ENCODE measurements at regions not wholly inside any gene's neighbourhood (a gene's known extent, or its start where the extent isn't known, plus 50 kb on each side); places are given as distances from the start of the nearest gene placed in this dataset.
"Not testable (repeated sequence)": the region's sequence is repeated elsewhere in the genome, so short reads cannot be mapped to it uniquely, and the experiment has no call there.

- no peak for ATAC-seq (replicated peaks)
- Mint-ChIP-seq H3K36me3 (ENCODE audit: low read depth) (peaks cover 2% of the 10 kb centered on the region), H3K9me3 (peaks cover 11% of the 10 kb centered on the region), H3K4me1 (peaks cover 22% of the 10 kb centered on the region), H3K27me3 (no peaks in the 10 kb centered on the region), H3K4me3 (no peak overlapping the region), H3K27ac (no peak overlapping the region)
Measured at GRCh38 chrX:9356846-9357245, 108.0 kb upstream of the TBL1X start.

GRCh38 chrX:9357518-9358114 lies 107.2 kb upstream of the TBL1X start:
- H3K4me3 Mint-ChIP-seq: no peak overlapping the region
- H3K27me3 Mint-ChIP-seq: no peaks in the 10 kb centered on the region
- no peaks in the 10 kb centered on the region for H3K36me3 Mint-ChIP-seq (ENCODE audit: low read depth)
- peaks cover 11% of the 10 kb centered on the region for H3K9me3 Mint-ChIP-seq
- ATAC-seq (replicated peaks): no peak
- H3K27ac Mint-ChIP-seq: no peak overlapping the region
- peaks cover 14% of the 10 kb centered on the region for H3K4me1 Mint-ChIP-seq

- Mint-ChIP-seq H3K27ac (no peak overlapping the region), H3K36me3 (ENCODE audit: low read depth) (no peaks in the 10 kb centered on the region), H3K9me3 (no peaks in the 10 kb centered on the region), H3K4me3 (no peak overlapping the region), H3K27me3 (no peaks in the 10 kb centered on the region), H3K4me1 (no peaks in the 10 kb centered on the region)
- no peak for ATAC-seq (replicated peaks)
Measured at GRCh38 chrX:9362363-9362928, 102.4 kb upstream of the TBL1X start.

- H3K27me3 Mint-ChIP-seq: no peaks in the 10 kb centered on the region
- H3K27ac Mint-ChIP-seq: no peak overlapping the region
- no peaks in the 10 kb centered on the region for H3K9me3 Mint-ChIP-seq
- ATAC-seq (replicated peaks): no peak
- no peaks in the 10 kb centered on the region for H3K36me3 Mint-ChIP-seq (ENCODE audit: low read depth)
- no peak overlapping the region for H3K4me3 Mint-ChIP-seq
- H3K4me1 Mint-ChIP-seq: no peaks in the 10 kb centered on the region
Measured at GRCh38 chrX:9367421-9367820, 97.4 kb upstream of the TBL1X start.

- no peaks in the 10 kb centered on the region for H3K4me1 Mint-ChIP-seq
- no peak overlapping the region for H3K27ac Mint-ChIP-seq
- no peaks in the 10 kb centered on the region for H3K36me3 Mint-ChIP-seq (ENCODE audit: low read depth)
- ATAC-seq (replicated peaks): no peak
- H3K9me3 Mint-ChIP-seq: no peaks in the 10 kb centered on the region
- H3K27me3 Mint-ChIP-seq: no peaks in the 10 kb centered on the region
- H3K4me3 Mint-ChIP-seq: no peak overlapping the region
Measured at GRCh38 chrX:9368262-9368661, 96.6 kb upstream of the TBL1X start.

- no peaks in the 10 kb centered on the region for H3K9me3 Mint-ChIP-seq
- H3K27ac Mint-ChIP-seq: no peak overlapping the region
- no peaks in the 10 kb centered on the region for H3K27me3 Mint-ChIP-seq
- no peak overlapping the region for H3K4me3 Mint-ChIP-seq
- peak; percentile 39 for ATAC-seq (replicated peaks)
- H3K4me1 Mint-ChIP-seq: no peaks in the 10 kb centered on the region
- H3K36me3 Mint-ChIP-seq (ENCODE audit: low read depth): no peaks in the 10 kb centered on the region
Measured at GRCh38 chrX:9369802-9370291, 95.0 kb upstream of the TBL1X start.

- Mint-ChIP-seq H3K36me3 (ENCODE audit: low read depth) (no peaks in the 10 kb centered on the region), H3K27ac (no peak overlapping the region), H3K9me3 (no peaks in the 10 kb centered on the region), H3K4me3 (no peak overlapping the region), H3K27me3 (no peaks in the 10 kb centered on the region), H3K4me1 (no peaks in the 10 kb centered on the region)
- no peak for ATAC-seq (replicated peaks)
Measured at GRCh38 chrX:9370893-9371292, 94.0 kb upstream of the TBL1X start.

GRCh38 chrX:9372866-9373265 lies 92.0 kb upstream of the TBL1X start:
- Mint-ChIP-seq H3K9me3 (no peaks in the 10 kb centered on the region), H3K4me3 (no peak overlapping the region), H3K4me1 (no peaks in the 10 kb centered on the region), H3K27ac (no peak overlapping the region), H3K27me3 (no peaks in the 10 kb centered on the region), H3K36me3 (ENCODE audit: low read depth) (no peaks in the 10 kb centered on the region)
- no peak for ATAC-seq (replicated peaks)

GRCh38 chrX:9373789-9374188 lies 91.1 kb upstream of the TBL1X start:
- Mint-ChIP-seq H3K27me3 (no peaks in the 10 kb centered on the region), H3K36me3 (ENCODE audit: low read depth) (no peaks in the 10 kb centered on the region), H3K9me3 (no peaks in the 10 kb centered on the region), H3K27ac (no peak overlapping the region), H3K4me1 (no peaks in the 10 kb centered on the region), H3K4me3 (no peak overlapping the region)
- ATAC-seq (replicated peaks): no peak

GRCh38 chrX:9374555-9374954 lies 90.3 kb upstream of the TBL1X start:
- no peaks in the 10 kb centered on the region for H3K36me3 Mint-ChIP-seq (ENCODE audit: low read depth)
- ATAC-seq (replicated peaks): no peak
- no peak overlapping the region for H3K4me3 Mint-ChIP-seq
- H3K27me3 Mint-ChIP-seq: no peaks in the 10 kb centered on the region
- H3K27ac Mint-ChIP-seq: no peak overlapping the region
- H3K9me3 Mint-ChIP-seq: no peaks in the 10 kb centered on the region
- H3K4me1 Mint-ChIP-seq: no peaks in the 10 kb centered on the region

- Mint-ChIP-seq H3K4me1 (no peaks in the 10 kb centered on the region), H3K27me3 (no peaks in the 10 kb centered on the region), H3K9me3 (no peaks in the 10 kb centered on the region), H3K36me3 (ENCODE audit: low read depth) (no peaks in the 10 kb centered on the region), H3K27ac (no peak overlapping the region), H3K4me3 (no peak overlapping the region)
- ATAC-seq (replicated peaks): no peak
Measured at GRCh38 chrX:9376111-9376510, 88.7 kb upstream of the TBL1X start.

GRCh38 chrX:9377216-9377615 lies 87.6 kb upstream of the TBL1X start:
- H3K27me3 Mint-ChIP-seq; H3K36me3 Mint-ChIP-seq (ENCODE audit: low read depth); H3K4me1 Mint-ChIP-seq; ATAC-seq (replicated peaks); H3K27ac Mint-ChIP-seq; H3K9me3 Mint-ChIP-seq; H3K4me3 Mint-ChIP-seq: not testable (repeated sequence)

GRCh38 chrX:9378980-9379696 lies 85.7 kb upstream of the TBL1X start:
- Mint-ChIP-seq H3K4me1 (no peaks in the 10 kb centered on the region), H3K9me3 (no peaks in the 10 kb centered on the region), H3K4me3 (no peak overlapping the region), H3K36me3 (ENCODE audit: low read depth) (no peaks in the 10 kb centered on the region), H3K27me3 (no peaks in the 10 kb centered on the region), H3K27ac (no peak overlapping the region)
- ATAC-seq (replicated peaks): no peak

GRCh38 chrX:9379697-9380551 lies 84.9 kb upstream of the TBL1X start:
- Mint-ChIP-seq H3K4me3 (no peak overlapping the region), H3K27ac (no peak overlapping the region), H3K36me3 (ENCODE audit: low read depth) (no peaks in the 10 kb centered on the region), H3K4me1 (no peaks in the 10 kb centered on the region), H3K9me3 (no peaks in the 10 kb centered on the region), H3K27me3 (no peaks in the 10 kb centered on the region)
- no peak for ATAC-seq (replicated peaks)
